ENCODE measurements at regions not wholly inside any gene's neighbourhood (a gene's known extent, or its start where the extent isn't known, plus 50 kb on each side); places are given as distances from the start of the nearest gene placed in this dataset.
A peak's percentile ranks its signal among the peaks of the same experiment; 100 is the strongest.

- Histone ChIP-seq H3K4me1 (ENCODE audit: control insufficient read depth in 1 of 2, insufficient read depth in 2 of 2, low read length in 2 of 2) (no peaks in the 10 kb centered on the region), H3K27ac (ENCODE audit: low read depth, low read length) (peak overlapping the region; percentile 82), H3K9ac (ENCODE audit: low read depth in 1 of 2, low read length in 2 of 2) (peak overlapping the region in 1 of 2 donors; percentile 16), H3K36me3 (ENCODE audit: control insufficient read depth in 1 of 2, insufficient read depth in 2 of 2, low read length in 2 of 2) (no peaks in the 10 kb centered on the region), H3K4me3 (ENCODE audit: low read depth in 1 of 2, low read length in 2 of 2) (no peak overlapping the region), H3K27me3 (ENCODE audit: control insufficient read depth in 1 of 2, insufficient read depth in 2 of 2, low read length in 2 of 2) (peaks cover 10 to 18% of the 10 kb centered on the region in 2 donors), H3K9me3 (ENCODE audit: control insufficient read depth in 1 of 2, low read length in 2 of 2) (no peaks in the 10 kb centered on the region)
These were observed 206.3 kb upstream of the FOXF1 start for GRCh38 chr16:86303787-86304678.

DNA sequence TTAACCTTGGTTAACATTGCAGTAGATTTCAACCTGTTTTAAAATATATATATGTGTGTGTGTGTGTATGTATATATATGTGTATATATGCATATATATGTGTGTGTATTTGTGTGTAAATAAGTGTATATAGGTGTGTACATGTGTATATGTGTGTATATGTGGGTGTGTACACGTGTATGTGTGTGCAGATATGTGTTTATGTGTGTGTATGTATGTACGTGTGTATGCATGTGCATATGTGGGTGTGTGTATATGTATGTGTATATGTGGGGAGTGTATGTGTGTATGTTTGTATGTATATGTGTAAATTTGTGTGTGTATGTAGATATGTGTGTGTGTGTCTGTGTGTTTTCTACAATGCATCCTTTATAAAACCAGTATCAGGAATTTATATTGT lies 205.5 kb upstream of the FOXF1 start:
- H3K4me1 ChIP-seq (ENCODE audit: control insufficient read depth in 1 of 2, insufficient read depth in 2 of 2, low read length in 2 of 2) = no peaks in the 10 kb centered on the region

DNA sequence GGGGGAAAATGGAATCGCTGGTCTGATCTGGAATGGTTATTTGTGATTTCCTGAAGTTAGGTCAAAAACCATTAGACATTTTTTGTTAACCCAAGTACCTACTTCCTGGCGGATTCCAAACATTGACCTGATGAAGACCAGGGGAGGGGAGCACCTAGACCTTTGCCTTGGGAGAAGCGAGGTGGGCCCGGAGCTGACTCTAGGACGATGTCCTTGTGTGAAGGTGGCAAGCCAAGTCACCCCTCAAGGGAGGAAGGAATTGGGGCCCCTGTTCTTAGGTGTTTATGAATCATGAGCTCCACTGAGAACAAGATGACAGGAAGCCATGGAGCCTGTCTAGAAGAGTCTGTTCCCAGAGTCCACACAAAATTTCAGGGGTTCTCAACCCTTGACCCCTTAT lies 204.9 kb upstream of the FOXF1 start:
- H3K36me3 ChIP-seq (ENCODE audit: control insufficient read depth in 1 of 2, insufficient read depth in 2 of 2, low read length in 2 of 2) = no peaks in the 10 kb centered on the region
- no peak overlapping the region for H3K27ac ChIP-seq (ENCODE audit: low read depth, low read length)
- H3K9me3 ChIP-seq (ENCODE audit: control insufficient read depth in 1 of 2, low read length in 2 of 2) = no peaks in the 10 kb centered on the region
- H3K27me3 ChIP-seq (ENCODE audit: control insufficient read depth in 1 of 2, insufficient read depth in 2 of 2, low read length in 2 of 2) = peaks cover 5 to 9% of the 10 kb centered on the region in 2 donors
- no peak overlapping the region for H3K4me3 ChIP-seq (ENCODE audit: low read depth in 1 of 2, low read length in 2 of 2)
- H3K9ac ChIP-seq (ENCODE audit: low read depth in 1 of 2, low read length in 2 of 2) = no peak overlapping the region
- no peaks in the 10 kb centered on the region for H3K4me1 ChIP-seq (ENCODE audit: control insufficient read depth in 1 of 2, insufficient read depth in 2 of 2, low read length in 2 of 2)

More for the DNA sequence above, 205.5 kb upstream of the FOXF1 start:
- Histone ChIP-seq H3K36me3 (ENCODE audit: control insufficient read depth in 1 of 2, insufficient read depth in 2 of 2, low read length in 2 of 2) (no peaks in the 10 kb centered on the region), H3K27ac (ENCODE audit: low read depth, low read length) (no peak overlapping the region), H3K9me3 (ENCODE audit: control insufficient read depth in 1 of 2, low read length in 2 of 2) (no peaks in the 10 kb centered on the region), H3K27me3 (ENCODE audit: control insufficient read depth in 1 of 2, insufficient read depth in 2 of 2, low read length in 2 of 2) (peaks cover 10 to 13% of the 10 kb centered on the region in 2 donors), H3K9ac (ENCODE audit: low read depth in 1 of 2, low read length in 2 of 2) (no peak overlapping the region), H3K4me3 (ENCODE audit: low read depth in 1 of 2, low read length in 2 of 2) (no peak overlapping the region)

- Histone ChIP-seq H3K27ac (ENCODE audit: low read depth, low read length) (no peak overlapping the region), H3K27me3 (ENCODE audit: control insufficient read depth in 1 of 2, insufficient read depth in 2 of 2, low read length in 2 of 2) (peaks cover 1 to 6% of the 10 kb centered on the region in 2 donors), H3K9ac (ENCODE audit: low read depth in 1 of 2, low read length in 2 of 2) (no peak overlapping the region)
These were observed 204.2 kb upstream of the FOXF1 start for GRCh38 chr16:86306011-86306644.

DNA sequence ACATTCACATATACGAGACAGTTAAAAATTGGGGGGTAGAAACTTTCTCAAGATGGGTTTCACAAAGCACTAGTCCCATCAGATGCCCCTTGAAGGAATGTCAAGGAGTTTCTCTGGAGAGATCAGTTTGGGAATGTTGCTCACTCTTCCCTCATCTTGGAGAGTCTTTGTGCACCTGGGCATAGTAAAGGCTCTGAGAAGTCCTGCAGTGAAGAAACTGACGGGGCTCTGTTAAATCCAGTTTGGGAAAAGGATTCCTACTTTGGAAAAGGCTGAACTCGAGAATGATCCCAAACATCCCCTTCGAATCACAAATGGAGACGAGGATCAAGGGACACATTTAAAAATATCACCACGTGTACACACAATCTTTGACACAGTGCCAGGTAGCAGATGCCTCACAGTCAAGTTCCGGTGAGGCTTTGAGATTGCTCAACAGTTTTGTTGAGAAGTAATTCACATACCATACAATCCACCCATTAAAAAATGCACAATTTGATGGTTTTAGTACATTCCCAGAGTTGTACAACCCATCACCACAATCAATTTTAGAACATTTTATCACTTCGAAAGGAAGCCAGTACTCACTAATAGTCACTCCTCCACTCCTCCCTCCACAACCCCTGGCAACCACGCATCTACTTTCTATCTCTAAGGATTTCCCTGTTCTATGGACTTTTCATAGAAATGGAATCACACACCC lies 203.4 kb upstream of the FOXF1 start:
- Histone ChIP-seq H3K9ac (ENCODE audit: low read depth in 1 of 2, low read length in 2 of 2) (no peak overlapping the region), H3K4me3 (ENCODE audit: low read depth in 1 of 2, low read length in 2 of 2) (no peak overlapping the region), H3K4me1 (ENCODE audit: control insufficient read depth in 1 of 2, insufficient read depth in 2 of 2, low read length in 2 of 2) (no peaks in the 10 kb centered on the region), H3K36me3 (ENCODE audit: control insufficient read depth in 1 of 2, insufficient read depth in 2 of 2, low read length in 2 of 2) (no peaks in the 10 kb centered on the region), H3K9me3 (ENCODE audit: control insufficient read depth in 1 of 2, low read length in 2 of 2) (no peaks in the 10 kb centered on the region), H3K27ac (ENCODE audit: low read depth, low read length) (no peak overlapping the region), H3K27me3 (ENCODE audit: control insufficient read depth in 1 of 2, insufficient read depth in 2 of 2, low read length in 2 of 2) (peaks cover 0 to 5% of the 10 kb centered on the region in 2 donors)

More at GRCh38 chr16:86306011-86306644, 204.2 kb upstream of the FOXF1 start:
- H3K36me3 ChIP-seq (ENCODE audit: control insufficient read depth in 1 of 2, insufficient read depth in 2 of 2, low read length in 2 of 2) = no peaks in the 10 kb centered on the region
- H3K9me3 ChIP-seq (ENCODE audit: control insufficient read depth in 1 of 2, low read length in 2 of 2) = no peaks in the 10 kb centered on the region
- H3K4me3 ChIP-seq (ENCODE audit: low read depth in 1 of 2, low read length in 2 of 2) = no peak overlapping the region
- H3K4me1 ChIP-seq (ENCODE audit: control insufficient read depth in 1 of 2, insufficient read depth in 2 of 2, low read length in 2 of 2) = no peaks in the 10 kb centered on the region

GRCh38 chr16:86307514-86307903 lies 202.8 kb upstream of the FOXF1 start:
- Histone ChIP-seq H3K4me3 (ENCODE audit: low read depth in 1 of 2, low read length in 2 of 2) (no peak overlapping the region), H3K27ac (ENCODE audit: low read depth, low read length) (no peak overlapping the region), H3K9ac (ENCODE audit: low read depth in 1 of 2, low read length in 2 of 2) (no peak overlapping the region), H3K27me3 (ENCODE audit: control insufficient read depth in 1 of 2, insufficient read depth in 2 of 2, low read length in 2 of 2) (no peaks in the 10 kb centered on the region), H3K9me3 (ENCODE audit: control insufficient read depth in 1 of 2, low read length in 2 of 2) (no peaks in the 10 kb centered on the region), H3K36me3 (ENCODE audit: control insufficient read depth in 1 of 2, insufficient read depth in 2 of 2, low read length in 2 of 2) (no peaks in the 10 kb centered on the region), H3K4me1 (ENCODE audit: control insufficient read depth in 1 of 2, insufficient read depth in 2 of 2, low read length in 2 of 2) (no peaks in the 10 kb centered on the region)

GRCh38 chr16:86308514-86308913 lies 201.8 kb upstream of the FOXF1 start:
- Histone ChIP-seq H3K9ac (ENCODE audit: low read depth in 1 of 2, low read length in 2 of 2) (no peak overlapping the region), H3K4me1 (ENCODE audit: control insufficient read depth in 1 of 2, insufficient read depth in 2 of 2, low read length in 2 of 2) (no peaks in the 10 kb centered on the region), H3K36me3 (ENCODE audit: control insufficient read depth in 1 of 2, insufficient read depth in 2 of 2, low read length in 2 of 2) (no peaks in the 10 kb centered on the region), H3K4me3 (ENCODE audit: low read depth in 1 of 2, low read length in 2 of 2) (no peak overlapping the region), H3K9me3 (ENCODE audit: control insufficient read depth in 1 of 2, low read length in 2 of 2) (no peaks in the 10 kb centered on the region), H3K27me3 (ENCODE audit: control insufficient read depth in 1 of 2, insufficient read depth in 2 of 2, low read length in 2 of 2) (no peaks in the 10 kb centered on the region), H3K27ac (ENCODE audit: low read depth, low read length) (no peak overlapping the region)

GRCh38 chr16:86313631-86314030 lies 196.7 kb upstream of the FOXF1 start:
- no peaks in the 10 kb centered on the region for H3K9me3 ChIP-seq (ENCODE audit: control insufficient read depth in 1 of 2, low read length in 2 of 2)
- no peaks in the 10 kb centered on the region for H3K27me3 ChIP-seq (ENCODE audit: control insufficient read depth in 1 of 2, insufficient read depth in 2 of 2, low read length in 2 of 2)
- no peaks in the 10 kb centered on the region for H3K36me3 ChIP-seq (ENCODE audit: control insufficient read depth in 1 of 2, insufficient read depth in 2 of 2, low read length in 2 of 2)
- H3K9ac ChIP-seq (ENCODE audit: low read depth in 1 of 2, low read length in 2 of 2) = no peak overlapping the region
- no peak overlapping the region for H3K4me3 ChIP-seq (ENCODE audit: low read depth in 1 of 2, low read length in 2 of 2)
- no peak overlapping the region for H3K27ac ChIP-seq (ENCODE audit: low read depth, low read length)
- no peaks in the 10 kb centered on the region for H3K4me1 ChIP-seq (ENCODE audit: control insufficient read depth in 1 of 2, insufficient read depth in 2 of 2, low read length in 2 of 2)

DNA sequence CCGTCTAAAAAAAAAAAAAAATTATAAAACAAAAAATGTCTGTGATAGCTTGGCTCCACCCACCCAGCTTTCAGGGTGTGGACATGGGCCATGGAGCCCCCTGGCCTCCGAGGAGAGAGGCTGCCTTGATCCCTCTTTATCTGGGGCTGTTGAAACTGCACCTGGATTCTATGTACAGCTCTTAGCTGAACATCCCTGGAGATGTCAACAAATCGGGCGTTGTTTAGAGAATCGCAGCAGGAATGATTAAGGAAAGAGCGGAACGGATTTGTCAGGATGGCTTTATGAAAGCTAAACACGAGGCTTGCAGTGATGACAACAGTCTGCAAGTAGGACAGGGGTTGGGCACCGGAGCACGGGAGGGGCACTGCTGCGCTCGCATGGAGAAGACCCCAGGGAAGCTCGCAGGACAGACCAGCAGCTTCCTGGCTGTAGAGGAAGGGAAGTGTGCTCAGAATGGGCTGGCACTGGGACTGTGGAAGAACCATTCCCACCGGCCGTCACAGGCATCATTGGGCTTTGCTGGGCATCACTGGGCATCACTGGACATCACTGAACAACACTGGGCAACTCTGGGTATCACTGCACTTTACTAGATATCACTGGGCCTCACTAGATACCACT lies 195.8 kb upstream of the FOXF1 start:
- Histone ChIP-seq H3K36me3 (ENCODE audit: control insufficient read depth in 1 of 2, insufficient read depth in 2 of 2, low read length in 2 of 2) (no peaks in the 10 kb centered on the region), H3K27ac (ENCODE audit: low read depth, low read length) (no peak overlapping the region), H3K27me3 (ENCODE audit: control insufficient read depth in 1 of 2, insufficient read depth in 2 of 2, low read length in 2 of 2) (no peaks in the 10 kb centered on the region), H3K9ac (ENCODE audit: low read depth in 1 of 2, low read length in 2 of 2) (no peak overlapping the region), H3K4me3 (ENCODE audit: low read depth in 1 of 2, low read length in 2 of 2) (no peak overlapping the region), H3K4me1 (ENCODE audit: control insufficient read depth in 1 of 2, insufficient read depth in 2 of 2, low read length in 2 of 2) (no peaks in the 10 kb centered on the region), H3K9me3 (ENCODE audit: control insufficient read depth in 1 of 2, low read length in 2 of 2) (no peaks in the 10 kb centered on the region)
